ENCODE measurements at regions not wholly inside any gene's neighbourhood (a gene's known extent, or its start where the extent isn't known, plus 50 kb on each side); places are given as distances from the start of the nearest gene placed in this dataset.

DNA sequence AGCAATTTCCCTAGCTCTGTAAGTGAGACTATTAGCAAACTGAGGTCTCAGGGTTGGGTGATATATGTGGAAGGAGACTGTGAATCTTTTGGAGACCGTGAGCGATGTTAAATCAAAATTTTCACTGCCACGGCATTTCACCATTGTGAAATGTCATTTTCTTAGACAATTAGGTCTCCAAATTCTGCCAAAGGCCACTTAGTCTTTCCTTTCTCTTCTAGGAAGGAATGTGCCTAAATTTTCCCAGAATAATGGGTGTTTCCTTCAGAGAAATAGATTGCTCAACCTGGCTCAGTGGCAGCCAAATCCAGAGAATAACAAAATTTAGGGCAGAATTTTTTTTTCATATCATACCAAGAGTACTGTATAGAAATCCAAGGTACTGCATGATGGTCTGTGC is 64.5 kb upstream of the SCEL start:
- TF ChIP-seq, protein P1, sequence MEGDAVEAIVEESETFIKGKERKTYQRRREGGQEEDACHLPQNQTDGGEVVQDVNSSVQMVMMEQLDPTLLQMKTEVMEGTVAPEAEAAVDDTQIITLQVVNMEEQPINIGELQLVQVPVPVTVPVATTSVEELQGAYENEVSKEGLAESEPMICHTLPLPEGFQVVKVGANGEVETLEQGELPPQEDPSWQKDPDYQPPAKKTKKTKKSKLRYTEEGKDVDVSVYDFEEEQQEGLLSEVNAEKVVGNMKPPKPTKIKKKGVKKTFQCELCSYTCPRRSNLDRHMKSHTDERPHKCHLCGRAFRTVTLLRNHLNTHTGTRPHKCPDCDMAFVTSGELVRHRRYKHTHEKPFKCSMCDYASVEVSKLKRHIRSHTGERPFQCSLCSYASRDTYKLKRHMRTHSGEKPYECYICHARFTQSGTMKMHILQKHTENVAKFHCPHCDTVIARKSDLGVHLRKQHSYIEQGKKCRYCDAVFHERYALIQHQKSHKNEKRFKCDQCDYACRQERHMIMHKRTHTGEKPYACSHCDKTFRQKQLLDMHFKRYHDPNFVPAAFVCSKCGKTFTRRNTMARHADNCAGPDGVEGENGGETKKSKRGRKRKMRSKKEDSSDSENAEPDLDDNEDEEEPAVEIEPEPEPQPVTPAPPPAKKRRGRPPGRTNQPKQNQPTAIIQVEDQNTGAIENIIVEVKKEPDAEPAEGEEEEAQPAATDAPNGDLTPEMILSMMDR (IDR thresholded peaks at IDR 0.05; ENCODE audit: low read length), result no peak
- TF ChIP-seq EZH2phosphoT487 (IDR thresholded peaks at IDR 0.05; ENCODE audit: low read length) (no peak), EZH2 (optimal IDR thresholded peaks at IDR 0.05; ENCODE audit: low read depth, low read length) (no peak)
